Esophagus muscularis mucosa (tissue), 4 donors: ENCODE measurements at regions not wholly inside any gene's neighbourhood (a gene's known extent, or its start where the extent isn't known, plus 50 kb on each side); places are given as distances from the start of the nearest gene placed in this dataset.

Source experiments
- DNase-seq: peaks from one replicate; pipeline ENCODE4 v3.0.0-alpha.2; 2017; ENCODE audit errors: extremely low spot score
- H3K27ac ChIP-seq, 4 donors: fragments of 200-600 bp; sonication (generic); replicated peaks in 1 of 4; 1 replicate in 3 of 4; 2 replicates in 1 of 4; pipeline ENCODE4 v1.5.1; 2016 to 2019; ENCODE audit warnings: mild to moderate bottlenecking in 1 of 4
- H3K27me3 ChIP-seq, 4 donors: fragments of 200-600 bp; sonication (generic); one replicate each; pipeline versions ENCODE4 v1.5.1 to v1.6.0; 2016 to 2019
- H3K36me3 ChIP-seq, 4 donors: fragments of 200-600 bp; sonication (generic); one replicate each; pipeline ENCODE4 v1.5.1; 2016 to 2019
- H3K4me1 ChIP-seq, 4 donors: fragments of 200-600 bp; sonication (generic); one replicate each; pipeline ENCODE4 v1.5.1; 2016 to 2019
- H3K4me3 ChIP-seq, 4 donors: fragments of 200-600 bp; sonication (generic); 1 replicate in 2 of 4; 2 replicates in 2 of 4; pipeline ENCODE4 v1.5.1; 2016 to 2019; ENCODE audit warnings: mild to moderate bottlenecking in 4 of 4, moderate library complexity in 1 of 4
- H3K9me3 ChIP-seq, 4 donors: fragments of 200-600 bp; sonication (generic); 1 replicate in 3 of 4; 2 replicates in 1 of 4; pipeline ENCODE4 v1.5.1; 2016 to 2019
- CTCF ChIP-seq, 3 experiments: fragments of 200-600 bp in 2 of 3; fragments of 450-650 bp in 1 of 3; sonication (generic) in 2 of 3; IDR thresholded peaks; one replicate each; pipeline ENCODE4 v1.5.1; 2017 to 2019; ENCODE audit warnings: antibody characterized with exemption in 3 of 3, mild to moderate bottlenecking in 2 of 3, moderate library complexity in 1 of 3
- EP300 ChIP-seq: sonication (generic); formaldehyde crosslinking; IDR thresholded peaks from one replicate; pipeline ENCODE4 v1.6.1; 2017; ENCODE audit warnings: antibody characterized with exemption
- POLR2A ChIP-seq: fragments of 450-650 bp; IDR thresholded peaks from one replicate; pipeline ENCODE4 v1.6.1; 2017; ENCODE audit warnings: antibody characterized with exemption, moderate library complexity, mild to moderate bottlenecking, low read depth
- POLR2AphosphoS5 ChIP-seq, 2 donors: sonication (generic); formaldehyde crosslinking; IDR thresholded peaks; one replicate each; pipeline ENCODE4 v1.6.1; 2017; ENCODE audit warnings: antibody characterized with exemption in 2 of 2
- WGBS: methylation state at CpG from one replicate; pipeline ENCODE4 v1.1.5; 2018; 5-methylcytosine and 5-hydroxymethylcytosine counted together
- intact Hi-C: fragments of 100-400 bp; cut with DNase I; formaldehyde crosslinking; loops from one replicate; pipeline ENCODE4 v1.15.1; 2023

- no peaks in the 10 kb centered on the region for H3K36me3 ChIP-seq
- WGBS: 82% methylated on average over 1 of the region's 1 CpG
- intact Hi-C loops: no loop called here
- no peak for DNase-seq
- H3K27ac ChIP-seq: no peak overlapping the region
- no peaks in the 10 kb centered on the region for H3K27me3 ChIP-seq
- TF ChIP-seq POLR2A (no peak), POLR2AphosphoS5 (IDR thresholded peaks at IDR 0.05) (no peak), CTCF (IDR thresholded peaks at IDR 0.05) (no peak), EP300 (no peak)
- H3K4me3 ChIP-seq: no peak overlapping the region
- no peaks in the 10 kb centered on the region for H3K9me3 ChIP-seq
- H3K4me1 ChIP-seq: no peaks in the 10 kb centered on the region
These were observed 329.3 kb downstream of the GRIN2B start for GRCh38 chr12:13652105-13652504.

GRCh38 chr12:13635709-13636108, 345.7 kb downstream of the GRIN2B start:
- DNase-seq: no peak
- H3K4me1 ChIP-seq: no peaks in the 10 kb centered on the region
- H3K4me3 ChIP-seq: no peak overlapping the region
- 81% methylated on average over 2 of the region's 2 CpGs for WGBS
- H3K36me3 ChIP-seq: no peaks in the 10 kb centered on the region
- intact Hi-C loops: no loop called here
- TF ChIP-seq POLR2A: no peak
- TF ChIP-seq CTCF (IDR thresholded peaks at IDR 0.05): no peak
- no peak for TF ChIP-seq POLR2AphosphoS5 (IDR thresholded peaks at IDR 0.05)
- no peak for TF ChIP-seq EP300
- H3K27ac ChIP-seq: no peak overlapping the region
- no peaks in the 10 kb centered on the region for H3K27me3 ChIP-seq
- H3K9me3 ChIP-seq: no peaks in the 10 kb centered on the region

GRCh38 chr12:13631873-13632272, 349.5 kb downstream of the GRIN2B start:
- no peaks in the 10 kb centered on the region for H3K9me3 ChIP-seq
- H3K4me3 ChIP-seq: no peak overlapping the region
- H3K27me3 ChIP-seq: no peaks in the 10 kb centered on the region
- no peaks in the 10 kb centered on the region for H3K4me1 ChIP-seq
- no peak overlapping the region for H3K27ac ChIP-seq
- H3K36me3 ChIP-seq: no peaks in the 10 kb centered on the region
- intact Hi-C loops: no loop called here
- DNase-seq: no peak
- TF ChIP-seq EP300 (no peak), POLR2AphosphoS5 (IDR thresholded peaks at IDR 0.05) (no peak), POLR2A (no peak), CTCF (IDR thresholded peaks at IDR 0.05) (no peak)
- 90% methylated on average over 2 of the region's 2 CpGs for WGBS

GRCh38 chr12:13630354-13630753, 351.0 kb downstream of the GRIN2B start:
- Histone ChIP-seq H3K27me3 (no peaks in the 10 kb centered on the region), H3K9me3 (no peaks in the 10 kb centered on the region), H3K36me3 (no peaks in the 10 kb centered on the region), H3K4me1 (no peaks in the 10 kb centered on the region), H3K4me3 (no peak overlapping the region), H3K27ac (no peak overlapping the region)
- TF ChIP-seq POLR2AphosphoS5 (IDR thresholded peaks at IDR 0.05): no peak
- no peak for TF ChIP-seq POLR2A
- TF ChIP-seq CTCF (IDR thresholded peaks at IDR 0.05): no peak
- no peak for TF ChIP-seq EP300
- intact Hi-C loops: no loop called here
- no peak for DNase-seq
- WGBS: 81% methylated on average over 3 of the region's 3 CpGs

- 100% methylated on average over 1 of the region's 1 CpG for WGBS
- no peak for TF ChIP-seq POLR2AphosphoS5 (IDR thresholded peaks at IDR 0.05)
- no peak for TF ChIP-seq CTCF (IDR thresholded peaks at IDR 0.05)
- TF ChIP-seq POLR2A: no peak
- TF ChIP-seq EP300: no peak
- H3K4me1 ChIP-seq: no peaks in the 10 kb centered on the region
- no peak for DNase-seq
- H3K36me3 ChIP-seq: no peaks in the 10 kb centered on the region
- H3K4me3 ChIP-seq: no peak overlapping the region
- H3K9me3 ChIP-seq: no peaks in the 10 kb centered on the region
- no peak overlapping the region for H3K27ac ChIP-seq
- intact Hi-C loops: no loop called here
- H3K27me3 ChIP-seq: no peaks in the 10 kb centered on the region
These were observed 353.3 kb downstream of the GRIN2B start for GRCh38 chr12:13628067-13628466.
